ENCODE measurements at regions not wholly inside any gene's neighbourhood (a gene's known extent, or its start where the extent isn't known, plus 50 kb on each side); places are given as distances from the start of the nearest gene placed in this dataset.

DNA sequence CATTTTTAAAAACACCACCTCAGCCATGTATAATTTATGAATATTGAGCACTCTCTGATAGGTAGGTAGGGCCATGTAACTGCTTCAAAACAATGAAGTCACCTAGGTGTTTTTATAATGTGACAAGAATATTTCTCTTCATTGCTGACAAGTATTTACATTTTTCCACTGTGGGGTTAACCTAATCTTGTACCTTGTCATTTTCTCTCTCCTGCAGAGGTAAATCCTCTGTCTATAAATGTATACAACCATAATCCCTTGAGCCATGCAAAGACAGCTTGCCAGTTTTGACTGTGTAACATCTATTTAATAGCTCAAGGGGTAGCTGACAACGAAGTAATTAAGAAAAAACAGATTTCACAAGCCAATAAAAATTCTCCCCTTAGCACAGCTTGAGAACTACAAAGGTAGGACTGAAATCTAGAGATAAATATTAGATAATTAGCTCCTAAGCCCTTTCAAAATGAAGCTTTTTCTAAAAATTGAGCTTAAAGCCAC, 137.6 kb upstream of the POGK start:
- no peak overlapping the region for H4K5ac ChIP-seq (ENCODE audit: insufficient read length, low read depth, low read length)
- H2AFZ ChIP-seq (ENCODE audit: low read length), result no peak overlapping the region
- no peaks in the 10 kb centered on the region for H3K79me1 ChIP-seq (ENCODE audit: insufficient read depth, low read depth, low read length, poor library complexity, severe bottlenecking)
- no peaks in the 10 kb centered on the region for H3K23me2 ChIP-seq (ENCODE audit: insufficient read length, low read depth, low read length, poor library complexity, severe bottlenecking)
- Mint-ChIP-seq H3K36me3 (ENCODE audit: insufficient read depth in 1 of 3, low read depth in 3 of 3) (no peaks in the 10 kb centered on the region; a peak in 2 of 7 replicates), H3K27ac (no peak overlapping the region), H3K4me1 (peaks cover 2 to 11% of the 10 kb centered on the region in 2 experiments; a peak in 2 of 4 replicates), H3K9me3 (no peaks in the 10 kb centered on the region; a peak in 1 of 5 replicates), H3K27me3 (ENCODE audit: low read depth) (no peaks in the 10 kb centered on the region), H3K4me3 (no peak overlapping the region)
- no peaks in the 10 kb centered on the region for H4K20me1 ChIP-seq (ENCODE audit: control insufficient read depth, insufficient read depth, insufficient read length)
- H2BK120ac ChIP-seq (ENCODE audit: low read depth, low read length, poor library complexity, severe bottlenecking), result no peak overlapping the region
- no peak overlapping the region for H3K4ac ChIP-seq (ENCODE audit: low read depth, low read length)
- H4K8ac ChIP-seq (replicated peaks; ENCODE audit: insufficient read length, low read depth, low read length), result no peak overlapping the region
- no peak overlapping the region for H2AK5ac ChIP-seq (ENCODE audit: insufficient read length, low read length)
- no peak overlapping the region for H3K23ac ChIP-seq (ENCODE audit: insufficient read length, low read depth, low read length)
- no peak overlapping the region for H3T11ph ChIP-seq (ENCODE audit: low read length)
- H2BK12ac ChIP-seq (ENCODE audit: insufficient read length, low read depth, low read length), result no peak overlapping the region
- H3K9ac ChIP-seq (ENCODE audit: extremely low read depth, insufficient read length, low read length), result no peak overlapping the region
- H2BK5ac ChIP-seq (ENCODE audit: insufficient read length, low read length), result no peak overlapping the region
- no peak overlapping the region for H3K14ac ChIP-seq (ENCODE audit: insufficient read depth, low read length)
- H3K27me3 ChIP-seq (ENCODE audit: insufficient read depth, low read length), result no peaks in the 10 kb centered on the region
- no peak overlapping the region for H4K91ac ChIP-seq (ENCODE audit: insufficient read length, low read depth, low read length)
- H3K79me2 ChIP-seq (ENCODE audit: insufficient read depth, low read length), result no peaks in the 10 kb centered on the region
- no peak overlapping the region for H3K56ac ChIP-seq (ENCODE audit: insufficient read length, low read depth, low read length)
- no CpG with 5 or more reads among the region's 1 CpG for WGBS (ENCODE audit: extremely low coverage, insufficient read length, low lambda C conversion rate)
- TF ChIP-seq, protein P1, sequence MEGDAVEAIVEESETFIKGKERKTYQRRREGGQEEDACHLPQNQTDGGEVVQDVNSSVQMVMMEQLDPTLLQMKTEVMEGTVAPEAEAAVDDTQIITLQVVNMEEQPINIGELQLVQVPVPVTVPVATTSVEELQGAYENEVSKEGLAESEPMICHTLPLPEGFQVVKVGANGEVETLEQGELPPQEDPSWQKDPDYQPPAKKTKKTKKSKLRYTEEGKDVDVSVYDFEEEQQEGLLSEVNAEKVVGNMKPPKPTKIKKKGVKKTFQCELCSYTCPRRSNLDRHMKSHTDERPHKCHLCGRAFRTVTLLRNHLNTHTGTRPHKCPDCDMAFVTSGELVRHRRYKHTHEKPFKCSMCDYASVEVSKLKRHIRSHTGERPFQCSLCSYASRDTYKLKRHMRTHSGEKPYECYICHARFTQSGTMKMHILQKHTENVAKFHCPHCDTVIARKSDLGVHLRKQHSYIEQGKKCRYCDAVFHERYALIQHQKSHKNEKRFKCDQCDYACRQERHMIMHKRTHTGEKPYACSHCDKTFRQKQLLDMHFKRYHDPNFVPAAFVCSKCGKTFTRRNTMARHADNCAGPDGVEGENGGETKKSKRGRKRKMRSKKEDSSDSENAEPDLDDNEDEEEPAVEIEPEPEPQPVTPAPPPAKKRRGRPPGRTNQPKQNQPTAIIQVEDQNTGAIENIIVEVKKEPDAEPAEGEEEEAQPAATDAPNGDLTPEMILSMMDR (conservative IDR thresholded peaks at IDR 0.05), result no peak
- no peak overlapping the region for H3K18ac ChIP-seq (ENCODE audit: insufficient read length, low read depth, low read length)
- H2BK15ac ChIP-seq (ENCODE audit: low read depth, low read length), result no peak overlapping the region
- no peak overlapping the region for H3K27ac ChIP-seq (ENCODE audit: insufficient read length, low read depth, low read length)
- no peak overlapping the region for H3K4me2 ChIP-seq (ENCODE audit: insufficient read depth, insufficient read length, low read length)
- no peak for DNase-seq
- no peaks in the 10 kb centered on the region for H3K4me1 ChIP-seq (ENCODE audit: insufficient read depth, low read length)
- H3K9me3 ChIP-seq (ENCODE audit: control insufficient read depth, low read depth, low read length), result no peaks in the 10 kb centered on the region
- H2BK20ac ChIP-seq (ENCODE audit: low read depth, low read length, poor library complexity, severe bottlenecking), result no peak overlapping the region

Data from H9 (cell line).